IPS-15b (cell line): ENCODE measurements at regions not wholly inside any gene's neighbourhood (a gene's known extent, or its start where the extent isn't known, plus 50 kb on each side); places are given as distances from the start of the nearest gene placed in this dataset.

Experiments used
- H3K27me3 ChIP-seq: one replicate; pipeline ENCODE4 v1.6.1; 2013; ENCODE audit warnings: low read length; ENCODE audit not compliant: control insufficient read depth, insufficient read depth
- H3K36me3 ChIP-seq: one replicate; pipeline ENCODE4 v1.6.1; 2013; ENCODE audit warnings: low read length; ENCODE audit not compliant: control insufficient read depth, insufficient read depth
- H3K4me1 ChIP-seq: one replicate; pipeline ENCODE4 v1.6.1; 2013; ENCODE audit warnings: mild to moderate bottlenecking, low read length; ENCODE audit not compliant: control insufficient read depth, insufficient read depth
- H3K4me3 ChIP-seq: one replicate; pipeline ENCODE4 v1.5.1; 2013; ENCODE audit warnings: low read depth, low read length
- H3K9ac ChIP-seq: one replicate; pipeline ENCODE4 v1.6.1; 2013; ENCODE audit warnings: low read depth, mild to moderate bottlenecking, low read length
- H3K9me3 ChIP-seq: one replicate; pipeline ENCODE4 v1.6.1; 2013; ENCODE audit warnings: mild to moderate bottlenecking, low read length; ENCODE audit not compliant: control insufficient read depth, insufficient read depth

GRCh38 chr13:39803156-39803555, 147.7 kb downstream of the COG6 start:
- H3K9ac ChIP-seq, result no peak overlapping the region
- no peaks in the 10 kb centered on the region for H3K27me3 ChIP-seq
- H3K36me3 ChIP-seq, result no peaks in the 10 kb centered on the region
- peaks cover 11% of the 10 kb centered on the region for H3K4me1 ChIP-seq
- H3K4me3 ChIP-seq, result no peak overlapping the region
- H3K9me3 ChIP-seq, result peaks cover 4% of the 10 kb centered on the region

GRCh38 chr13:39803851-39804250, 148.4 kb downstream of the COG6 start:
- Histone ChIP-seq H3K27me3 (no peaks in the 10 kb centered on the region), H3K4me3 (no peak overlapping the region), H3K9me3 (peaks cover 4% of the 10 kb centered on the region), H3K36me3 (no peaks in the 10 kb centered on the region), H3K9ac (no peak overlapping the region), H3K4me1 (peaks cover 11% of the 10 kb centered on the region)

GRCh38 chr13:39804332-39805210, 149.1 kb downstream of the COG6 start:
- Histone ChIP-seq H3K4me1 (peaks cover 11% of the 10 kb centered on the region), H3K9ac (no peak overlapping the region), H3K4me3 (no peak overlapping the region), H3K9me3 (peaks cover 4% of the 10 kb centered on the region), H3K36me3 (no peaks in the 10 kb centered on the region), H3K27me3 (no peaks in the 10 kb centered on the region)

- no peaks in the 10 kb centered on the region for H3K27me3 ChIP-seq
- H3K9me3 ChIP-seq, result no peaks in the 10 kb centered on the region
- H3K4me1 ChIP-seq, result peaks cover 6% of the 10 kb centered on the region
- no peak overlapping the region for H3K9ac ChIP-seq
- no peak overlapping the region for H3K4me3 ChIP-seq
- H3K36me3 ChIP-seq, result no peaks in the 10 kb centered on the region
Observed at GRCh38 chr13:39809466-39809865, 154.0 kb downstream of the COG6 start.

- Histone ChIP-seq H3K4me3 (no peak overlapping the region), H3K9ac (no peak overlapping the region), H3K36me3 (no peaks in the 10 kb centered on the region), H3K27me3 (no peaks in the 10 kb centered on the region), H3K9me3 (no peaks in the 10 kb centered on the region), H3K4me1 (peaks cover 3% of the 10 kb centered on the region)
Observed at GRCh38 chr13:39810091-39810877, 154.8 kb downstream of the COG6 start.

GRCh38 chr13:39811051-39811450, 155.6 kb downstream of the COG6 start:
- Histone ChIP-seq H3K4me1 (no peaks in the 10 kb centered on the region), H3K27me3 (no peaks in the 10 kb centered on the region), H3K36me3 (no peaks in the 10 kb centered on the region), H3K4me3 (no peak overlapping the region), H3K9me3 (no peaks in the 10 kb centered on the region), H3K9ac (no peak overlapping the region)

DNA sequence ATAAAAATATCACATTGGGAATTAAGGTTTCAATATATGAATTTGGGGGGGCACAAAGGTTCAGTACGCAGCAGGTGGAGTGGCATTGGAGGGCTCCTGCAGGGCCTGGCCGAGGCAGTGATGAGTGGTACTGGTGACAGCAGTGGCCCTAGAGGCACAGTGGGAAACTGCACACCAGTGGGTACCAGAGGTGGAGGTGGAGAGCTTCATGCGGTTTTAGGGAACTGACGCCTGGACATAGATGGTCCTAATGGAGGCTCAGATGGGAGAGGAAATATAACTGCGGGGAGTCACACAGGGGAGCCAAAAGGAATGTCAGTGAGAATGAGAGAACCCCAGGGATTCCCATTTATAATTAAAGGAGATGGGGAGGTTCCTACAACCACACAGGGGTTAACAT, 156.2 kb downstream of the COG6 start:
- no peak overlapping the region for H3K9ac ChIP-seq
- H3K27me3 ChIP-seq, result no peaks in the 10 kb centered on the region
- no peaks in the 10 kb centered on the region for H3K4me1 ChIP-seq
- no peak overlapping the region for H3K4me3 ChIP-seq
- H3K36me3 ChIP-seq, result no peaks in the 10 kb centered on the region
- no peaks in the 10 kb centered on the region for H3K9me3 ChIP-seq

GRCh38 chr13:39815345-39816111, 160.1 kb downstream of the COG6 start:
- Histone ChIP-seq H3K4me3 (no peak overlapping the region), H3K27me3 (no peaks in the 10 kb centered on the region), H3K9ac (no peak overlapping the region), H3K9me3 (no peaks in the 10 kb centered on the region), H3K4me1 (no peaks in the 10 kb centered on the region), H3K36me3 (no peaks in the 10 kb centered on the region)

DNA sequence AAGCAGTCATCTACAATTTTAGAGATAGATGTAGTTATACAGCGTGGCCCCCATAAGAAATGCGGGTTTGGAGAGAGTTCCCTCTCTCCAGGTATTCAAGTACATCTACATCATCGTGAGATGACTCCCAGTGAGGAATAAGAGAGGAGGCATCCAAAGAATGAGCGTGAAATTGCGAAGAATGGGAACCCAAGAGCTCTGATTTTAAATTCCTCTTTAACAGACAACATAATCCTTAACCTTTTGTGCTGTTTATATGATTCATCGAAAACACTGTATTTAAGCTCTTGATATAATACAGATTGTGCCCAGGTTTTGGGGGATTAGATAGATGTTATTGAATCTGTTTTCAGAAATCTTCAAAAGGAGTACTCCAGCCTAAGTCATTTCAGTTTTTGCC, 161.5 kb downstream of the COG6 start:
- no peak overlapping the region for H3K4me3 ChIP-seq
- no peaks in the 10 kb centered on the region for H3K27me3 ChIP-seq
- no peaks in the 10 kb centered on the region for H3K9me3 ChIP-seq
- no peaks in the 10 kb centered on the region for H3K36me3 ChIP-seq
- H3K4me1 ChIP-seq, result no peaks in the 10 kb centered on the region
- no peak overlapping the region for H3K9ac ChIP-seq

- H3K36me3 ChIP-seq, result no peaks in the 10 kb centered on the region
- no peaks in the 10 kb centered on the region for H3K27me3 ChIP-seq
- peaks cover 2% of the 10 kb centered on the region for H3K4me1 ChIP-seq
- no peak overlapping the region for H3K4me3 ChIP-seq
- no peaks in the 10 kb centered on the region for H3K9me3 ChIP-seq
- no peak overlapping the region for H3K9ac ChIP-seq
Observed at GRCh38 chr13:39818953-39819352, 163.5 kb downstream of the COG6 start.

GRCh38 chr13:39820606-39821005, 165.1 kb downstream of the COG6 start:
- Histone ChIP-seq H3K9ac (no peak overlapping the region), H3K9me3 (no peaks in the 10 kb centered on the region), H3K4me1 (peaks cover 2% of the 10 kb centered on the region), H3K27me3 (no peaks in the 10 kb centered on the region), H3K36me3 (no peaks in the 10 kb centered on the region), H3K4me3 (no peak overlapping the region)
